ENCODE measurements at regions not wholly inside any gene's neighbourhood (a gene's known extent, or its start where the extent isn't known, plus 50 kb on each side); places are given as distances from the start of the nearest gene placed in this dataset.

- TF ChIP-seq EZH2phosphoT487 (IDR thresholded peaks at IDR 0.05; ENCODE audit: insufficient read depth, low read depth) (no peak), EZH2 (IDR thresholded peaks at IDR 0.05; ENCODE audit: insufficient read depth, poor library complexity, severe bottlenecking) (no peak)
Observed at GRCh38 chr18:57855551-57855950, 52.4 kb upstream of the ATP8B1 start.

All from GM23248 (cell line).